ENCODE measurements at regions not wholly inside any gene's neighbourhood (a gene's known extent, or its start where the extent isn't known, plus 50 kb on each side); places are given as distances from the start of the nearest gene placed in this dataset.

DNA sequence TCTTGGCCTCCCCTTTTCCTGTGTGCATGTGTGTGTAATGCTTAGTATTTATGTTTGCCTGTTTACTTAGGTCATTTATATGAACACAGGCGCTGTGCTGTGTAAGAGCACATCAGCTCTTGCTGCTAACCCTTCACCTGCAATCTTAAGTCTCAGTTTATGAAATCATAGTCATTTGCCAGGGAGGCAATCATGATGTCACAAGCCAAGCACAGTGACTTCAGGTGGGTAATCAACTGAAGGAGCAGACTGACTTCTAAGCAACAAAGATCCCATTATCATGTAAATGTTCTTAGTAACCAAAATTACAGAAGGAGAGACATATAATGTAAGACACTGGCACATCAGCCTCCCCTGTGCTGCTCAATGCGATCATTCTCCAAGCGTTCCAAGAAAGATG, 386.3 kb upstream of the MEIS1 start:
- H3K9me3 ChIP-seq (ENCODE audit: low read depth, low read length, poor library complexity, severe bottlenecking) = no peaks in the 10 kb centered on the region
- POLR2A ChIA-PET (ENCODE audit: low non-redundant PET) = no interaction called here
- no peak for DNase-seq (ENCODE audit: low spot score)
- TF ChIP-seq EZH2 (IDR thresholded peaks at IDR 0.05; ENCODE audit: borderline replicate concordance, low read depth, low read length, poor library complexity, severe bottlenecking) = no peak
- TF ChIP-seq, protein P1, sequence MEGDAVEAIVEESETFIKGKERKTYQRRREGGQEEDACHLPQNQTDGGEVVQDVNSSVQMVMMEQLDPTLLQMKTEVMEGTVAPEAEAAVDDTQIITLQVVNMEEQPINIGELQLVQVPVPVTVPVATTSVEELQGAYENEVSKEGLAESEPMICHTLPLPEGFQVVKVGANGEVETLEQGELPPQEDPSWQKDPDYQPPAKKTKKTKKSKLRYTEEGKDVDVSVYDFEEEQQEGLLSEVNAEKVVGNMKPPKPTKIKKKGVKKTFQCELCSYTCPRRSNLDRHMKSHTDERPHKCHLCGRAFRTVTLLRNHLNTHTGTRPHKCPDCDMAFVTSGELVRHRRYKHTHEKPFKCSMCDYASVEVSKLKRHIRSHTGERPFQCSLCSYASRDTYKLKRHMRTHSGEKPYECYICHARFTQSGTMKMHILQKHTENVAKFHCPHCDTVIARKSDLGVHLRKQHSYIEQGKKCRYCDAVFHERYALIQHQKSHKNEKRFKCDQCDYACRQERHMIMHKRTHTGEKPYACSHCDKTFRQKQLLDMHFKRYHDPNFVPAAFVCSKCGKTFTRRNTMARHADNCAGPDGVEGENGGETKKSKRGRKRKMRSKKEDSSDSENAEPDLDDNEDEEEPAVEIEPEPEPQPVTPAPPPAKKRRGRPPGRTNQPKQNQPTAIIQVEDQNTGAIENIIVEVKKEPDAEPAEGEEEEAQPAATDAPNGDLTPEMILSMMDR (conservative IDR thresholded peaks at IDR 0.05; ENCODE audit: low read depth, low read length) = no peak
- no peak overlapping the region for H3K4me3 ChIP-seq (ENCODE audit: low read depth, low read length, poor library complexity, severe bottlenecking)
- no peaks in the 10 kb centered on the region for H3K27me3 ChIP-seq (replicated peaks; ENCODE audit: insufficient read depth, low read depth, low read length, poor library complexity)
- no peaks in the 10 kb centered on the region for H3K36me3 ChIP-seq (ENCODE audit: insufficient read depth, low read length, poor library complexity, severe bottlenecking)
- H3K27ac ChIP-seq (ENCODE audit: low read depth, low read length, poor library complexity, severe bottlenecking) = no peak overlapping the region
- no peaks in the 10 kb centered on the region for H3K4me1 ChIP-seq (ENCODE audit: insufficient read depth, low read length, poor library complexity, severe bottlenecking)
- intact Hi-C loops (cut with micrococcal nuclease; ENCODE audit: unreplicated experiment) = no loop called here
- CTCF ChIA-PET = no interaction called here
- no TSS peak for BruUV-seq (replicated peaks)

DNA sequence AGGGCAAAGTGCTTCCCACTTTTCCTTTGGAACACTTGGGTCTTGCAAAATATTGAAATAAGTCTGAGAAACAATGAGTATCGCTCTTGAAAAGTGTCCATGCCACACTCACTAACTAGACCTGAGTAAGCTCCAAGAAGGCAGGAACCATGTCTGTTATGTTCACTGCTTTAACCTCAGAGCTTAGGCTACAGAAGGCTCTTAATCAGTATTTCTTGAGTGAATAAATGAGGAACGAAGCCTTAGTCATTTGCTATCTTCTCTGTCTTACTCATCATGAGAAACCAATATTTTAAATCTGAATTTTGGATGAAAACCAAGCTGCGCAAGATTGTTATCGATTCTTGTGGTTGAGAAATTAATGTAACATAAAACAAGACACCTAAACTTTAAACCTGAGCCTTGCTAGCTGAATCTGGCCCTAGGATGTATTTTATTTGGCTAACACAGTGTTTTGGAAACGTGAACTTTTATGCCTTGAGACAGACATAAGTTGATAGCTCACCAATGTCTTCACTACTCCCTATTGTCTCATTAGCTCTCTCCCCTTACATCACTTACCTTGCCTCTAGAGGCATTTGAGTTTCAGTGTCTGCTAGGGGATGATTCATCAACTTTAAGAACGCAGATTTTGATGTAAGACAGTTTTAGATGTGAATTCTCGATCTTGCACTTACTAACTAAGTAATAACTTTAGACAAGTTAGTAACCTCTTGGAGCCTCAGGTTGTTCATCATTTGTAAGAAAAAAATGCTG, 392.8 kb upstream of the MEIS1 start:
- POLR2A ChIA-PET (ENCODE audit: low non-redundant PET) = no interaction called here
- H3K36me3 ChIP-seq (ENCODE audit: insufficient read depth, low read length, poor library complexity, severe bottlenecking) = no peaks in the 10 kb centered on the region
- no peak overlapping the region for H3K4me3 ChIP-seq (ENCODE audit: low read depth, low read length, poor library complexity, severe bottlenecking)
- intact Hi-C loops (cut with micrococcal nuclease; ENCODE audit: unreplicated experiment) = no loop called here
- no peak overlapping the region for H3K27ac ChIP-seq (ENCODE audit: low read depth, low read length, poor library complexity, severe bottlenecking)
- H3K27me3 ChIP-seq (replicated peaks; ENCODE audit: insufficient read depth, low read depth, low read length, poor library complexity) = no peaks in the 10 kb centered on the region
- TF ChIP-seq EZH2 (IDR thresholded peaks at IDR 0.05; ENCODE audit: borderline replicate concordance, low read depth, low read length, poor library complexity, severe bottlenecking) = no peak
- TF ChIP-seq, protein P1 (conservative IDR thresholded peaks at IDR 0.05; ENCODE audit: low read depth, low read length) = no peak
- CTCF ChIA-PET = no interaction called here
- H3K9me3 ChIP-seq (ENCODE audit: low read depth, low read length, poor library complexity, severe bottlenecking) = no peaks in the 10 kb centered on the region
- no TSS peak for BruUV-seq (replicated peaks)
- no peaks in the 10 kb centered on the region for H3K4me1 ChIP-seq (ENCODE audit: insufficient read depth, low read length, poor library complexity, severe bottlenecking)
- DNase-seq (ENCODE audit: low spot score) = no peak

DNA sequence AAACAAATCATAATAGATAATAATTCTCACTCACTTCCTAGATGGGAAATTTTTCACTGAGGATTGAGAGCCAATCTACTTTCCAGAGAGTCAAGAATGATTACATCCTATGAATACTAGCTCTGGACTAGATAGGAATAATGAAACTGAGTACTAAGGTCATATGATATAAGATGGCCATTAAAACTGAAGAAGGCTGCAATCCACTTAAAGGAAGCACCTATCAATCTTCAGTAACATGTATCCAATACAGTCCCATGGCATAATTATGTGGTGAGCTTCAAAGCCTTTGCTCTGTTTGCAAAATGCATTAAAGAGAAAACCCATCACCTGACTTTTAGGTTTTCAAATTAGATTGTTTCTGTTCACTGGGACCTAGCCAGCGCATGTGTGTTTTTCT, 398.0 kb upstream of the MEIS1 start:
- TF ChIP-seq, protein P1 (conservative IDR thresholded peaks at IDR 0.05; ENCODE audit: low read depth, low read length) = no peak
- no peak for TF ChIP-seq EZH2 (IDR thresholded peaks at IDR 0.05; ENCODE audit: borderline replicate concordance, low read depth, low read length, poor library complexity, severe bottlenecking)
- H3K9me3 ChIP-seq (ENCODE audit: low read depth, low read length, poor library complexity, severe bottlenecking) = no peaks in the 10 kb centered on the region
- CTCF ChIA-PET = no interaction called here
- no peak overlapping the region for H3K4me3 ChIP-seq (ENCODE audit: low read depth, low read length, poor library complexity, severe bottlenecking)
- H3K36me3 ChIP-seq (ENCODE audit: insufficient read depth, low read length, poor library complexity, severe bottlenecking) = no peaks in the 10 kb centered on the region
- no TSS peak for BruUV-seq (replicated peaks)
- no peaks in the 10 kb centered on the region for H3K27me3 ChIP-seq (replicated peaks; ENCODE audit: insufficient read depth, low read depth, low read length, poor library complexity)
- no peak for DNase-seq (ENCODE audit: low spot score)
- intact Hi-C loops (cut with micrococcal nuclease; ENCODE audit: unreplicated experiment) = no loop called here
- no peak overlapping the region for H3K27ac ChIP-seq (ENCODE audit: low read depth, low read length, poor library complexity, severe bottlenecking)
- POLR2A ChIA-PET (ENCODE audit: low non-redundant PET) = no interaction called here
- H3K4me1 ChIP-seq (ENCODE audit: insufficient read depth, low read length, poor library complexity, severe bottlenecking) = no peaks in the 10 kb centered on the region
